ENCODE measurements at regions not wholly inside any gene's neighbourhood (a gene's known extent, or its start where the extent isn't known, plus 50 kb on each side); places are given as distances from the start of the nearest gene placed in this dataset.

DNA sequence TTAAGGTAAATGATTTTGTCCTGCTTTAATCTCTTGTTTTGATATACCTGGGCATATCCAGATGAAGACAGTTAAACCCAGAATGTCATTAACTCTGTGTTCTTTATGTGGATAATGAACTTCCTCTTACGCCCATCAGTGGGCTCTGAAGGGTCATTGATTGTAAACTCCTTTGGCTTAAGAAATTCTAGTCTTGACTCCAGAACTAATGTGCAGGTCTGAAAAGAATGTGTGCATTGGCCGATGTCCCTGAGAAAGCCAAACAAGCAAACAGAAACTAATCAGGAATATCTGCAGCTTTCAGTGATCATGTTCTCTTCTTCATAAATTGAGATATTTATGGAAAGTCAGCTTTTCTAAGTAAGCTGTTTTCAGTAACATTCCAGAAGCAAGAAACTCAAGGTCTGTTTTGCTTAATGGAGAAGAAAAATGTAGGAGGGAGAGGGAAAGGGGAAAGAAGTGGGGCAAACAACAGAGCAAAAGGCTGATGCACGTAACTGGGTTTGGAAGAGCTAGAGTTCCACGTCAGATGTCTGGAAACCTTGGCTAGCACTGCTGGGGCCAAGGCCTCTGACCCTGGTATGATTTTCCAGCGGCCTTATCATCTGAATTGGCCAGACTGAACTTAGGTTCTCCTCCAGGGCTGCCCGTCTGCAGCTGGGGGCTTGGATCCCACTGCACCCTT is 61.3 kb upstream of the FHL2 start:
- Mint-ChIP-seq H3K9me3 (no peaks in the 10 kb centered on the region), H3K27me3 (ENCODE audit: insufficient read depth) (peaks cover 4% of the 10 kb centered on the region), H3K36me3 (ENCODE audit: low read depth) (no peaks in the 10 kb centered on the region), H3K4me1 (no peaks in the 10 kb centered on the region), H3K4me3 (no peak overlapping the region), H3K27ac (no peak overlapping the region)
- no peaks in the 10 kb centered on the region for H3K27me3 ChIP-seq (ENCODE audit: control insufficient read depth, insufficient read depth, low read length, poor library complexity, severe bottlenecking)
- H3K9ac ChIP-seq (ENCODE audit: extremely low read depth, low read length, poor library complexity, severe bottlenecking) = no peak overlapping the region
- no peak for DNase-seq
- H3K9me3 ChIP-seq (ENCODE audit: control insufficient read depth, low read length) = no peaks in the 10 kb centered on the region
- no peak overlapping the region for H3K27ac ChIP-seq (ENCODE audit: low read depth, low read length)
- H3K4me3 ChIP-seq (ENCODE audit: low read length) = no peak overlapping the region
- no peaks in the 10 kb centered on the region for H3K4me1 ChIP-seq (ENCODE audit: control insufficient read depth, insufficient read depth, low read length)
- 88 to 94% methylated on average over 6 of the region's 6 CpGs for WGBS, 2 experiments (ENCODE audit: insufficient coverage in 1 of 2, insufficient read length in 1 of 2)
- H3K36me3 ChIP-seq (ENCODE audit: control insufficient read depth, insufficient read depth, low read length) = no peaks in the 10 kb centered on the region
- TF ChIP-seq, protein P1, sequence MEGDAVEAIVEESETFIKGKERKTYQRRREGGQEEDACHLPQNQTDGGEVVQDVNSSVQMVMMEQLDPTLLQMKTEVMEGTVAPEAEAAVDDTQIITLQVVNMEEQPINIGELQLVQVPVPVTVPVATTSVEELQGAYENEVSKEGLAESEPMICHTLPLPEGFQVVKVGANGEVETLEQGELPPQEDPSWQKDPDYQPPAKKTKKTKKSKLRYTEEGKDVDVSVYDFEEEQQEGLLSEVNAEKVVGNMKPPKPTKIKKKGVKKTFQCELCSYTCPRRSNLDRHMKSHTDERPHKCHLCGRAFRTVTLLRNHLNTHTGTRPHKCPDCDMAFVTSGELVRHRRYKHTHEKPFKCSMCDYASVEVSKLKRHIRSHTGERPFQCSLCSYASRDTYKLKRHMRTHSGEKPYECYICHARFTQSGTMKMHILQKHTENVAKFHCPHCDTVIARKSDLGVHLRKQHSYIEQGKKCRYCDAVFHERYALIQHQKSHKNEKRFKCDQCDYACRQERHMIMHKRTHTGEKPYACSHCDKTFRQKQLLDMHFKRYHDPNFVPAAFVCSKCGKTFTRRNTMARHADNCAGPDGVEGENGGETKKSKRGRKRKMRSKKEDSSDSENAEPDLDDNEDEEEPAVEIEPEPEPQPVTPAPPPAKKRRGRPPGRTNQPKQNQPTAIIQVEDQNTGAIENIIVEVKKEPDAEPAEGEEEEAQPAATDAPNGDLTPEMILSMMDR (conservative IDR thresholded peaks at IDR 0.05) = no peak

DNA sequence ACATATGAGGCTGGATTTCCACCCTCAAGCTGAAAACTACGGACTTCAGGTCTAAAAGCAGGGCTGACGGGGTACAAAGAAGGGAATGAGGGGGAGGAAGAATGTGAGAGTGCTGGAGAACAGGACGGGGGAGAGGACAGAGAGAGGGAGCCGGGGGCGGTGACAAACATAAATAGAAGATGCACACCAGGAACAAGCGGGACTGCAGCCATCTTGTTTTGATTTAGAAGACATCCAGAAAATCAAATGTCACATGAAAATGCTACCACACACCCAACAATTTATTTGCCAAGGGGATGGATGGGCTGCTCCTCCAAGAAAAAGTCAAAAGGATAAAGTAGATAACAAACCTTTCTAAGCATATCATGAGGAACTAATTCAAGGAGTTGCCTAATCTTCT is 59.2 kb upstream of the FHL2 start:
- WGBS, 2 experiments (ENCODE audit: insufficient coverage in 1 of 2, insufficient read length in 1 of 2) = 85 to 90% methylated on average over 5 to 6 of the region's 6 CpGs
- no peak overlapping the region for H3K4me3 Mint-ChIP-seq
- H3K9me3 Mint-ChIP-seq = no peaks in the 10 kb centered on the region
- Histone ChIP-seq H3K36me3 (ENCODE audit: control insufficient read depth, insufficient read depth, low read length) (no peaks in the 10 kb centered on the region), H3K4me1 (ENCODE audit: control insufficient read depth, insufficient read depth, low read length) (no peaks in the 10 kb centered on the region), H3K9ac (ENCODE audit: extremely low read depth, low read length, poor library complexity, severe bottlenecking) (no peak overlapping the region), H3K4me3 (ENCODE audit: low read length) (no peak overlapping the region), H3K27ac (ENCODE audit: low read depth, low read length) (no peak overlapping the region), H3K27me3 (ENCODE audit: control insufficient read depth, insufficient read depth, low read length, poor library complexity, severe bottlenecking) (no peaks in the 10 kb centered on the region), H3K9me3 (ENCODE audit: control insufficient read depth, low read length) (no peaks in the 10 kb centered on the region)
- no peaks in the 10 kb centered on the region for H3K4me1 Mint-ChIP-seq
- H3K27me3 Mint-ChIP-seq (ENCODE audit: insufficient read depth) = peaks cover 4% of the 10 kb centered on the region
- DNase-seq = no peak
- no peaks in the 10 kb centered on the region for H3K36me3 Mint-ChIP-seq (ENCODE audit: low read depth)
- TF ChIP-seq, protein P1 (conservative IDR thresholded peaks at IDR 0.05) = no peak
- H3K27ac Mint-ChIP-seq = no peak overlapping the region

DNA sequence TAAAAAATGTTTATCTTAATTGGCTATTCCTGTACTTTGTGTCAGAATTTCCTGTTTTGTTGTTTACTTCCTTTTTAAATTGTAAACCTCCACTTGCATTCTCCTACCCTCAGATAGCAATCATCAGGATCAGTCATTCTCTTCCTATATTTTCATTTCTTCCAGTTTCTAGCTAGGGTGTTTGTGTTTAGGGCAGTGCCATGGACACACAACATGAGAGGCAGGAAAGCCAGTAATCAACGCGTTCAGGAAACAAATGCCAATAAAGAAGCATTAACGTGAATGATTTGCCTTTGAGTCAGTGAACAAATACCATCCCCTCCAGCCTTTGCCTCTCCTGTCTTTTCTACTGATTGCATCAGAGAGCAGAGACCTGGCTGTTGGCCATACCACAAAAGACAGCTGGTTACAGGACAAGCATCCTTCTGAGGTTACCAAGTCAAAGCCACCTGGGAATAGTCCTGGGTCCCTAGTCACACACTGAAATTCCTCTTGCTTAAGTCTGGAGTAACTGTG is 56.7 kb upstream of the FHL2 start:
- Histone ChIP-seq H3K27ac (ENCODE audit: low read depth, low read length) (no peak overlapping the region), H3K36me3 (ENCODE audit: control insufficient read depth, insufficient read depth, low read length) (no peaks in the 10 kb centered on the region), H3K27me3 (ENCODE audit: control insufficient read depth, insufficient read depth, low read length, poor library complexity, severe bottlenecking) (no peaks in the 10 kb centered on the region), H3K4me1 (ENCODE audit: control insufficient read depth, insufficient read depth, low read length) (no peaks in the 10 kb centered on the region), H3K9me3 (ENCODE audit: control insufficient read depth, low read length) (no peaks in the 10 kb centered on the region), H3K4me3 (ENCODE audit: low read length) (no peak overlapping the region), H3K9ac (ENCODE audit: extremely low read depth, low read length, poor library complexity, severe bottlenecking) (no peak overlapping the region)
- H3K4me3 Mint-ChIP-seq = no peak overlapping the region
- no peak overlapping the region for H3K27ac Mint-ChIP-seq
- peaks cover 4% of the 10 kb centered on the region for H3K27me3 Mint-ChIP-seq (ENCODE audit: insufficient read depth)
- TF ChIP-seq, protein P1 (conservative IDR thresholded peaks at IDR 0.05) = no peak
- DNase-seq = no peak
- no peaks in the 10 kb centered on the region for H3K4me1 Mint-ChIP-seq
- H3K9me3 Mint-ChIP-seq = no peaks in the 10 kb centered on the region
- H3K36me3 Mint-ChIP-seq (ENCODE audit: low read depth) = no peaks in the 10 kb centered on the region
- 82 to 86% methylated on average over 3 of the region's 3 CpGs for WGBS, 2 experiments (ENCODE audit: insufficient coverage in 1 of 2, insufficient read length in 1 of 2)

All from endodermal cell (in vitro differentiated cells).